ENCODE measurements at regions not wholly inside any gene's neighbourhood (a gene's known extent, or its start where the extent isn't known, plus 50 kb on each side); places are given as distances from the start of the nearest gene placed in this dataset.

DNA sequence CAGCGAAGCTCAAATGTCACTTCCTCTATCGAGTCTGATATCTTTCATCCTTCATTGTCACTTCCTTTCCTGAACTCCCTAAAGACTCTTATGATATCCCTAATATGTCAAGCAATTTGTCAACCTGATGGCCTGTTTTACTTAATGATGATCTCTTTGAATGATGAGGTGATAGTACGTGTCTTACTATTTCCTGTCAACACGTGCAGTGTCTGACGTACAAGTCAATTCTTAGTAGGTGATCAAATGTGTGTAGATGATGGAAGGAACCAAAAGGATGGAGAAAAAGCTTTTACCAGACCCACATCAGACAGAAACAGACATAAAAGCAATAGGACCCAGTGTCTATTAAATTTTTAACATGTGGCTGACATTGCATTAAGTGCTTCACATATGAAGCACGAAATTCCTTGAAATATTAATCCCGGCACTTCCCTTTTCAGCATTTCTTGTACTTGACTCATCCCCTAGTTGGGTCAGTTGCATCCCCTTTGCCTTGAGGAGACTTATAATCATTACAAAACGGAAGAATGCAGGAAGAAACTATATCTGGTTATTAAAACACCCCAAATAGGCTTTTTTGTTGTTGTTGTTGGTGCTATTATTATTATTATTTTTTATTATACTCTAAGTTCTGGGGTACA, 108.6 kb upstream of the NYAP2 start:
- Histone ChIP-seq H4K20me1 (ENCODE audit: control insufficient read depth, insufficient read depth, insufficient read length) (no peaks in the 10 kb centered on the region), H2AK5ac (ENCODE audit: insufficient read length, low read length) (no peak overlapping the region), H3K79me2 (ENCODE audit: insufficient read depth, low read length) (no peaks in the 10 kb centered on the region), H3K23me2 (ENCODE audit: insufficient read length, low read depth, low read length, poor library complexity, severe bottlenecking) (no peaks in the 10 kb centered on the region), H3K23ac (ENCODE audit: insufficient read length, low read depth, low read length) (no peak overlapping the region), H3T11ph (ENCODE audit: low read length) (no peak overlapping the region), H4K8ac (replicated peaks; ENCODE audit: insufficient read length, low read depth, low read length) (no peak overlapping the region), H3K18ac (ENCODE audit: insufficient read length, low read depth, low read length) (no peak overlapping the region), H4K5ac (ENCODE audit: insufficient read length, low read depth, low read length) (no peak overlapping the region), H3K56ac (ENCODE audit: insufficient read length, low read depth, low read length) (no peak overlapping the region), H2BK5ac (ENCODE audit: insufficient read length, low read length) (no peak overlapping the region), H2AFZ (ENCODE audit: low read length) (no peak overlapping the region), H3K4ac (ENCODE audit: low read depth, low read length) (no peak overlapping the region), H2BK20ac (ENCODE audit: low read depth, low read length, poor library complexity, severe bottlenecking) (no peak overlapping the region), H2BK12ac (ENCODE audit: insufficient read length, low read depth, low read length) (no peak overlapping the region), H4K91ac (ENCODE audit: insufficient read length, low read depth, low read length) (no peak overlapping the region), H2BK120ac (ENCODE audit: low read depth, low read length, poor library complexity, severe bottlenecking) (no peak overlapping the region), H3K79me1 (ENCODE audit: insufficient read depth, low read depth, low read length, poor library complexity, severe bottlenecking) (no peaks in the 10 kb centered on the region), H2BK15ac (ENCODE audit: low read depth, low read length) (no peak overlapping the region), H3K9ac (ENCODE audit: extremely low read depth, insufficient read length, low read length) (no peak overlapping the region), H3K27ac (ENCODE audit: insufficient read length, low read depth, low read length) (no peak overlapping the region), H3K14ac (ENCODE audit: insufficient read depth, low read length) (no peak overlapping the region), H3K4me1 (ENCODE audit: insufficient read depth, low read length) (no peaks in the 10 kb centered on the region), H3K4me2 (ENCODE audit: insufficient read depth, insufficient read length, low read length) (no peak overlapping the region), H3K27me3 (ENCODE audit: insufficient read depth, low read length) (no peaks in the 10 kb centered on the region), H3K9me3 (ENCODE audit: control insufficient read depth, low read depth, low read length) (no peaks in the 10 kb centered on the region)
- Mint-ChIP-seq H3K9me3 (no peaks in the 10 kb centered on the region; a peak in 2 of 5 replicates), H3K27ac (no peak overlapping the region), H3K36me3 (ENCODE audit: insufficient read depth in 1 of 3, low read depth in 3 of 3) (no peaks in the 10 kb centered on the region), H3K4me3 (no peak overlapping the region), H3K4me1 (no peaks in the 10 kb centered on the region), H3K27me3 (ENCODE audit: low read depth) (no peaks in the 10 kb centered on the region)
- TF ChIP-seq, protein P1, sequence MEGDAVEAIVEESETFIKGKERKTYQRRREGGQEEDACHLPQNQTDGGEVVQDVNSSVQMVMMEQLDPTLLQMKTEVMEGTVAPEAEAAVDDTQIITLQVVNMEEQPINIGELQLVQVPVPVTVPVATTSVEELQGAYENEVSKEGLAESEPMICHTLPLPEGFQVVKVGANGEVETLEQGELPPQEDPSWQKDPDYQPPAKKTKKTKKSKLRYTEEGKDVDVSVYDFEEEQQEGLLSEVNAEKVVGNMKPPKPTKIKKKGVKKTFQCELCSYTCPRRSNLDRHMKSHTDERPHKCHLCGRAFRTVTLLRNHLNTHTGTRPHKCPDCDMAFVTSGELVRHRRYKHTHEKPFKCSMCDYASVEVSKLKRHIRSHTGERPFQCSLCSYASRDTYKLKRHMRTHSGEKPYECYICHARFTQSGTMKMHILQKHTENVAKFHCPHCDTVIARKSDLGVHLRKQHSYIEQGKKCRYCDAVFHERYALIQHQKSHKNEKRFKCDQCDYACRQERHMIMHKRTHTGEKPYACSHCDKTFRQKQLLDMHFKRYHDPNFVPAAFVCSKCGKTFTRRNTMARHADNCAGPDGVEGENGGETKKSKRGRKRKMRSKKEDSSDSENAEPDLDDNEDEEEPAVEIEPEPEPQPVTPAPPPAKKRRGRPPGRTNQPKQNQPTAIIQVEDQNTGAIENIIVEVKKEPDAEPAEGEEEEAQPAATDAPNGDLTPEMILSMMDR (conservative IDR thresholded peaks at IDR 0.05) = no peak
- no CpG with 5 or more reads among the region's 8 CpGs for WGBS (ENCODE audit: extremely low coverage, insufficient read length, low lambda C conversion rate)
- no peak for DNase-seq
